ENCODE measurements at regions not wholly inside any gene's neighbourhood (a gene's known extent, or its start where the extent isn't known, plus 50 kb on each side); places are given as distances from the start of the nearest gene placed in this dataset.

DNA sequence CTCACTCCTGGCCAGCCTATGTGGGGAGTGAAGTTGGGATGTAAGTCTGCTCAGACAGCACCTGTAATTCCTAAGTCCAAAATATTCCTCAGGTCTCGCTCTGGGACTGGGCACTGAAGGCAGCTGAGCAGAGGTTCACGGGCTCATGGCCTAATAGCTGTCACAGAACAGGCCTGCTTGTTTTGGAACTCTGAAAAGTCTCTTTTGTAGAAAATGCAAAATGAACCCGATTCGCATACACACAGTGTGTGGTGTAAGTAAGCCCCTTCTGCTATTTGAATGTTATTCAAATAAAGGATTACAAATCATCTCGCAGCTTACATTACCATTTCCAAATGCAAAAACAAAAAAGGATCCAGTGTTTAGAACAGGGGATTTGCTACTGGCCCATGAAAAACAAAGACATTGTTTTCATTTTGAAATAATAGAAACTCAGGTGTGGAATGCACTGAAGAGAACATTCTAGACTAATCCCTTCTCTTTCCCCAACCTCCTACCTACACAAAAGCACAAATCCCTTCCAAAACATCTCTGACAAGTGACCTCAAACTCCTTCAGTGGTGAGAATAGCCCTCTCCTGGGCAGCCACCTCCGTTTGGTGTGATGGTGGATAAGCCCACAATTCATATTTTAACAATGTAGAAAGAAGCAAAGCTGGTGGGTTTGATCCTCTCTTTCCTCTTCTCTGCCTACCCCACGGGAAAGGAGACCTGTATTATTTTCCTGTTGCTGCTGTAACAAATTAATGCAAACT is 118.3 kb upstream of the NCK2 start:
- no peak for DNase-seq (ENCODE audit: low read depth)
- TF ChIP-seq, protein P1, sequence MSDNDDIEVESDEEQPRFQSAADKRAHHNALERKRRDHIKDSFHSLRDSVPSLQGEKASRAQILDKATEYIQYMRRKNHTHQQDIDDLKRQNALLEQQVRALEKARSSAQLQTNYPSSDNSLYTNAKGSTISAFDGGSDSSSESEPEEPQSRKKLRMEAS (IDR thresholded peaks at IDR 0.05; ENCODE audit: low read depth, low read length): no peak
- TF ChIP-seq MYC (IDR thresholded peaks at IDR 0.05; ENCODE audit: low read depth, low read length) (no peak), POLR2A (IDR thresholded peaks at IDR 0.05; ENCODE audit: extremely low read depth, insufficient read length) (no peak)
- TF ChIP-seq, protein P2, sequence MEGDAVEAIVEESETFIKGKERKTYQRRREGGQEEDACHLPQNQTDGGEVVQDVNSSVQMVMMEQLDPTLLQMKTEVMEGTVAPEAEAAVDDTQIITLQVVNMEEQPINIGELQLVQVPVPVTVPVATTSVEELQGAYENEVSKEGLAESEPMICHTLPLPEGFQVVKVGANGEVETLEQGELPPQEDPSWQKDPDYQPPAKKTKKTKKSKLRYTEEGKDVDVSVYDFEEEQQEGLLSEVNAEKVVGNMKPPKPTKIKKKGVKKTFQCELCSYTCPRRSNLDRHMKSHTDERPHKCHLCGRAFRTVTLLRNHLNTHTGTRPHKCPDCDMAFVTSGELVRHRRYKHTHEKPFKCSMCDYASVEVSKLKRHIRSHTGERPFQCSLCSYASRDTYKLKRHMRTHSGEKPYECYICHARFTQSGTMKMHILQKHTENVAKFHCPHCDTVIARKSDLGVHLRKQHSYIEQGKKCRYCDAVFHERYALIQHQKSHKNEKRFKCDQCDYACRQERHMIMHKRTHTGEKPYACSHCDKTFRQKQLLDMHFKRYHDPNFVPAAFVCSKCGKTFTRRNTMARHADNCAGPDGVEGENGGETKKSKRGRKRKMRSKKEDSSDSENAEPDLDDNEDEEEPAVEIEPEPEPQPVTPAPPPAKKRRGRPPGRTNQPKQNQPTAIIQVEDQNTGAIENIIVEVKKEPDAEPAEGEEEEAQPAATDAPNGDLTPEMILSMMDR (IDR thresholded peaks at IDR 0.05; ENCODE audit: low read depth, low read length): no peak

DNA sequence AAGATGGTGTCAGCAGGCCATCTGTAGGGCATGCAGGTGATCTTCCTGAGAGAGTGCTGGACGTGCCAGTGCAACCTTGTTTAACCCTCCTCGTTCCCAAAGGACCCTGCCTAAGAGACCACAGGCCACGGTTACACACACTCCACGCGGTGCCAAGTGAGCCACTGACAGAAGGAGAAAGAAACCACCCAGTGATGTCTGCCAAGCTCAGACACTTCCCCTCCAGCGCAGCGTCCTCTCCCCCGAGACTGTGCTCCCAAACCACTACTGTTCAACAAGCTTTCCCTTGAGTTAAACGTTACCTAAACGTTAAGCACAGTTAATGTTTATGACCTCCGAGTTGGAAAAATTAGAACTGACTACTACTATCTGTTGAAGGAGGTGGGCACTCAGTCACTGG is 119.1 kb upstream of the NCK2 start:
- no peak overlapping the region for H3K4me3 ChIP-seq (ENCODE audit: low read depth, low read length)
- TF ChIP-seq, protein P1 (IDR thresholded peaks at IDR 0.05; ENCODE audit: low read depth, low read length): no peak
- TF ChIP-seq MYC (IDR thresholded peaks at IDR 0.05; ENCODE audit: low read depth, low read length) (no peak), POLR2A (IDR thresholded peaks at IDR 0.05; ENCODE audit: extremely low read depth, insufficient read length) (no peak)
- TF ChIP-seq, protein P2 (IDR thresholded peaks at IDR 0.05; ENCODE audit: low read depth, low read length): no peak
- peak; percentile 66 for DNase-seq (ENCODE audit: low read depth)

More for the DNA sequence above, 118.3 kb upstream of the NCK2 start:
- no peak overlapping the region for H3K4me3 ChIP-seq (ENCODE audit: low read depth, low read length)

DNA sequence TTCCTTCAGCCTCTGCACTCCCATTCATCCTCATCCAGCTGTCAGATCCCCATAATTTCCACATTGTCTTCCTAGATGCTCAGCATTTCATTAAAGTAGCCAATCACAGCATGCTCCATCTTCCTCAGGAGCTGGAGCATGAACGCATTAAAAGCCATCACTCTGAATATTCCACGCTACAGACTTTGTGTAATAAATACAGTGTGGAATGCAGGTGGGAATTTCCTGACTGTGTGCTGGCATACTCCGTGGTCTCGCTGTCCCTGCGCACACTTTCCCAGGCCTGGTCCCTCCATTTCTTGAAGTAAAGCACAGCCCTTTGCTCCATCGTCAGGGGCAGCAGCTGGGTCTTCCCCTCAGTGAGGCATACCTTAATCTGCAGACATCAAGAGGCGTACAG is 123.7 kb upstream of the NCK2 start:
- no peak overlapping the region for H3K4me3 ChIP-seq (ENCODE audit: low read depth, low read length)
- TF ChIP-seq, protein P2 (IDR thresholded peaks at IDR 0.05; ENCODE audit: low read depth, low read length): no peak
- no peak for TF ChIP-seq POLR2A (IDR thresholded peaks at IDR 0.05; ENCODE audit: extremely low read depth, insufficient read length)
- TF ChIP-seq, protein P1 (IDR thresholded peaks at IDR 0.05; ENCODE audit: low read depth, low read length): no peak
- TF ChIP-seq MYC (IDR thresholded peaks at IDR 0.05; ENCODE audit: low read depth, low read length): no peak
- no peak for DNase-seq (ENCODE audit: low read depth)

DNA sequence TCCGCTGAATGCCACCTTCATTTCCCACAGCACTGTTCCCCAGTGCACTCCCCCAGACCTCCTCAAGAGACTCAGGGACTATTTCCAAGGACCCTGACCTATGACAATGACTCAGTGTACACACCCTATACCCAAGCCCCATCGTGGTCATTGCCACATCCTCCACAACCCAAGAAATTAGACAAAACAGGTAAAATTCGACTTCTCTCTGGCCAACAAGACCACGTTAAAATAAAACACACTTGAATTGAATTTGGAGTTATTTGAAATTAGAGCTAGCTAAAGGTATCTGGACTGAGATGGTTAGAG is 126.4 kb upstream of the NCK2 start:
- DNase-seq (ENCODE audit: low read depth): no peak
- no peak overlapping the region for H3K4me3 ChIP-seq (ENCODE audit: low read depth, low read length)
- TF ChIP-seq, protein P1 (IDR thresholded peaks at IDR 0.05; ENCODE audit: low read depth, low read length): no peak
- TF ChIP-seq, protein P2 (IDR thresholded peaks at IDR 0.05; ENCODE audit: low read depth, low read length): no peak
- no peak for TF ChIP-seq POLR2A (IDR thresholded peaks at IDR 0.05; ENCODE audit: extremely low read depth, insufficient read length)
- TF ChIP-seq MYC (IDR thresholded peaks at IDR 0.05; ENCODE audit: low read depth, low read length): no peak

DNA sequence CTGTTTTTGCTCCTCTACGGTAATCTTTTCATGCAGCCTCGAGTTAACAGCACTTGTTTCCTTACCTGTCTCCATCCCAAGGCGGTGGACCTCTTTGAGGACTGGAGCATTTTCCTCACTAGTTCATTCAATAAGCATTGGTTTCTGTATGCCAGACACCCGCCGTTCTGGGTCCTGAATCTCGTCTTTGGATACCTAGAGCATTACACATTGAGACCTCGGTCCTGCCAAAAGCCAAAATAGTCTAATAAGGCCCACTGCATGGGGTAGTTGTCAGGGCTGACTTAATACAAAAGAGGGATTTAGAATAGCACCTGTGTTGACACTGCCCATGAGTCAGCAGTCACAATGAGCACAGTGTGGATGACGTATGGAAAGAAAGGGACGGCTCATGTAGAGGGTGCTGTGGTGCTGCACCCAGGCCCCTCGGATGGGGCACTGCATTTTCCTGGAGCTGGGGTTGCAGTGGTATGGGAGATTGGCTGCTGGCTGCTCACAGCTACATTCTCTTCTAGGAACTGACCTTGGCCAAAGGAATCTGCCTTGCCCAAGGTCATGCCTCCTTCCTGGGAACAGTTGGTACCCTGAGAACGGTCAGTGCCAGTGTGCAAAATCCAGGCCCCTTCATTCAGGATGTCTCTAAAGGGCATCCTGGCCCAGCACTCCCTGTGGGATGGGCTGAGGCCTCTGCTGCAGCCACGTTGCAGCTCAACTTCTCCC is 126.9 kb upstream of the NCK2 start:
- H3K4me3 ChIP-seq (ENCODE audit: low read depth, low read length): no peak overlapping the region
- DNase-seq (ENCODE audit: low read depth): no peak
- TF ChIP-seq POLR2A (IDR thresholded peaks at IDR 0.05; ENCODE audit: extremely low read depth, insufficient read length): no peak
- TF ChIP-seq, protein P2 (IDR thresholded peaks at IDR 0.05; ENCODE audit: low read depth, low read length): no peak
- TF ChIP-seq, protein P1 (IDR thresholded peaks at IDR 0.05; ENCODE audit: low read depth, low read length): no peak
- TF ChIP-seq MYC (IDR thresholded peaks at IDR 0.05; ENCODE audit: low read depth, low read length): no peak

Measured in NB4 (cell line).